ENCODE measurements at regions not wholly inside any gene's neighbourhood (a gene's known extent, or its start where the extent isn't known, plus 50 kb on each side); places are given as distances from the start of the nearest gene placed in this dataset.
"Not testable (repeated sequence)": the region's sequence is repeated elsewhere in the genome, so short reads cannot be mapped to it uniquely, and the experiment has no call there.

- ATAC-seq (no peak), DNase-seq (ENCODE audit: low spot score) (no peak)
Measured at GRCh38 chr5:54404568-54404967, 50.9 kb upstream of the HSPB3 start.

GRCh38 chr5:54403885-54404416 is 51.5 kb upstream of the HSPB3 start:
- DNase-seq (ENCODE audit: low spot score), result no peak
- ATAC-seq, result no peak

GRCh38 chr5:54403121-54403520 is 52.4 kb upstream of the HSPB3 start:
- no peak for ATAC-seq

GRCh38 chr5:54401515-54401914 is 54.0 kb upstream of the HSPB3 start:
- ATAC-seq (no peak), DNase-seq (ENCODE audit: low spot score) (no peak)

More at GRCh38 chr5:54403121-54403520, 52.4 kb upstream of the HSPB3 start:
- no peak for DNase-seq (ENCODE audit: low spot score)

- ATAC-seq (no peak), DNase-seq (ENCODE audit: low spot score) (no peak)
Measured at GRCh38 chr5:54398191-54398590, 57.3 kb upstream of the HSPB3 start.

GRCh38 chr5:54397420-54397819 is 58.1 kb upstream of the HSPB3 start:
- no peak for DNase-seq (ENCODE audit: low spot score)
- no peak for ATAC-seq

GRCh38 chr5:54393007-54393406 is 62.5 kb upstream of the HSPB3 start:
- DNase-seq (ENCODE audit: low spot score); ATAC-seq: not testable (repeated sequence)

- DNase-seq (ENCODE audit: low spot score) (no peak), ATAC-seq (no peak)
Measured at GRCh38 chr5:54390539-54391031, 64.9 kb upstream of the HSPB3 start.

- ATAC-seq (peak; percentile 38), DNase-seq (ENCODE audit: low spot score) (no peak)
Measured at GRCh38 chr5:54390015-54390414, 65.5 kb upstream of the HSPB3 start.

GRCh38 chr5:54389399-54389798 is 66.1 kb upstream of the HSPB3 start:
- not testable (repeated sequence) for ATAC-seq

GRCh38 chr5:54388811-54389210 is 66.7 kb upstream of the HSPB3 start:
- DNase-seq (ENCODE audit: low spot score), result no peak
- ATAC-seq, result no peak

More at GRCh38 chr5:54389399-54389798, 66.1 kb upstream of the HSPB3 start:
- DNase-seq (ENCODE audit: low spot score), result not testable (repeated sequence)

GRCh38 chr5:54388409-54388808 is 67.1 kb upstream of the HSPB3 start:
- DNase-seq (ENCODE audit: low spot score), result no peak
- no peak for ATAC-seq

GRCh38 chr5:54387659-54388232 is 67.8 kb upstream of the HSPB3 start:
- ATAC-seq (no peak), DNase-seq (ENCODE audit: low spot score) (no peak)

- ATAC-seq, result no peak
Measured at GRCh38 chr5:54387031-54387430, 68.5 kb upstream of the HSPB3 start.

GRCh38 chr5:54385994-54386393 is 69.5 kb upstream of the HSPB3 start:
- ATAC-seq, result no peak
- no peak for DNase-seq (ENCODE audit: low spot score)

More at GRCh38 chr5:54387031-54387430, 68.5 kb upstream of the HSPB3 start:
- DNase-seq (ENCODE audit: low spot score), result no peak

- ATAC-seq, result no peak
Measured at GRCh38 chr5:54384356-54384933, 71.1 kb upstream of the HSPB3 start.

GRCh38 chr5:54383941-54384340 is 71.6 kb upstream of the HSPB3 start:
- DNase-seq (ENCODE audit: low spot score) (no peak), ATAC-seq (no peak)

More at GRCh38 chr5:54384356-54384933, 71.1 kb upstream of the HSPB3 start:
- no peak for DNase-seq (ENCODE audit: low spot score)

- ATAC-seq, result no peak
Measured at GRCh38 chr5:54383225-54383901, 72.1 kb upstream of the HSPB3 start.

GRCh38 chr5:54381319-54381718 is 70.9 kb upstream of the ARL15 start:
- ATAC-seq; DNase-seq (ENCODE audit: low spot score): not testable (repeated sequence)

More at GRCh38 chr5:54383225-54383901, 72.1 kb upstream of the HSPB3 start:
- no peak for DNase-seq (ENCODE audit: low spot score)

- ATAC-seq (no peak), DNase-seq (ENCODE audit: low spot score) (no peak)
Measured at GRCh38 chr5:54379590-54379989, 69.2 kb upstream of the ARL15 start.

GRCh38 chr5:54378707-54379106 is 68.3 kb upstream of the ARL15 start:
- no peak for ATAC-seq
- DNase-seq (ENCODE audit: low spot score), result no peak

GRCh38 chr5:54377339-54377738 is 67.0 kb upstream of the ARL15 start:
- not testable (repeated sequence) for ATAC-seq; DNase-seq (ENCODE audit: low spot score)

Data from left lobe of liver (tissue), 2 donors.